ENCODE measurements at regions not wholly inside any gene's neighbourhood (a gene's known extent, or its start where the extent isn't known, plus 50 kb on each side); places are given as distances from the start of the nearest gene placed in this dataset.

DNA sequence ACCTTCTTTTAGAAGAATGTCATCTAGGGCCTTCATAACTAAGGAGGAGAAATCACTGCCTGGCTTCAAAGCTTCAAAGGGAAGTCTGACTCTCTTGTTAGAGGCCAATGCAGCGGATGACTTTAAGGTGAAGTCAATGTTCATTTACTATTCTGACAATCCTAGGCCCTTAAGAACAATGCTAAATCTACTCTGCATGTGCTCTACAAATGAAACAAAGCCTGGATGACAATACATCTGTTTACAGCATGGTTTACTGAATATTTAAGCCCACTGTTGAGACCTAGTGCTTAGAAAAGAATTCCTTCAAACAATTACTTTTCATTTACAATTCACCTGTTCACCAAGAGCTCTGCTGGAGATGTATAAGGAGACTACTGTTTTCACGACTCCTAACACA is 160.4 kb upstream of the EPHA3 start:
- Histone ChIP-seq H3K9ac (ENCODE audit: low read length in 3 of 3) (no peak overlapping the region), H3K9me3 (ENCODE audit: control insufficient read depth in 2 of 3, insufficient read depth in 1 of 3, low read length in 3 of 3) (no peaks in the 10 kb centered on the region), H3K27me3 (ENCODE audit: control insufficient read depth, insufficient read depth, low read length) (no peaks in the 10 kb centered on the region), H3K4me1 (ENCODE audit: control insufficient read depth in 2 of 3, insufficient read depth in 2 of 3, low read depth in 1 of 3, low read length in 3 of 3) (no peaks in the 10 kb centered on the region), H3K27ac (ENCODE audit: low read depth in 2 of 2, low read length in 2 of 2) (no peak overlapping the region), H3K4me3 (ENCODE audit: low read length in 3 of 3) (no peak overlapping the region), H3K36me3 (ENCODE audit: control insufficient read depth in 2 of 3, insufficient read depth in 3 of 3, low read length in 3 of 3) (no peaks in the 10 kb centered on the region)
- TF ChIP-seq, protein P1, sequence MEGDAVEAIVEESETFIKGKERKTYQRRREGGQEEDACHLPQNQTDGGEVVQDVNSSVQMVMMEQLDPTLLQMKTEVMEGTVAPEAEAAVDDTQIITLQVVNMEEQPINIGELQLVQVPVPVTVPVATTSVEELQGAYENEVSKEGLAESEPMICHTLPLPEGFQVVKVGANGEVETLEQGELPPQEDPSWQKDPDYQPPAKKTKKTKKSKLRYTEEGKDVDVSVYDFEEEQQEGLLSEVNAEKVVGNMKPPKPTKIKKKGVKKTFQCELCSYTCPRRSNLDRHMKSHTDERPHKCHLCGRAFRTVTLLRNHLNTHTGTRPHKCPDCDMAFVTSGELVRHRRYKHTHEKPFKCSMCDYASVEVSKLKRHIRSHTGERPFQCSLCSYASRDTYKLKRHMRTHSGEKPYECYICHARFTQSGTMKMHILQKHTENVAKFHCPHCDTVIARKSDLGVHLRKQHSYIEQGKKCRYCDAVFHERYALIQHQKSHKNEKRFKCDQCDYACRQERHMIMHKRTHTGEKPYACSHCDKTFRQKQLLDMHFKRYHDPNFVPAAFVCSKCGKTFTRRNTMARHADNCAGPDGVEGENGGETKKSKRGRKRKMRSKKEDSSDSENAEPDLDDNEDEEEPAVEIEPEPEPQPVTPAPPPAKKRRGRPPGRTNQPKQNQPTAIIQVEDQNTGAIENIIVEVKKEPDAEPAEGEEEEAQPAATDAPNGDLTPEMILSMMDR (IDR thresholded peaks at IDR 0.05; ENCODE audit: borderline replicate concordance, extremely low read depth, insufficient read depth) = no peak
- no peak for FAIRE-seq
- no peak for DNase-seq
- intact Hi-C loops (cut with DNase I) = no loop called here

DNA sequence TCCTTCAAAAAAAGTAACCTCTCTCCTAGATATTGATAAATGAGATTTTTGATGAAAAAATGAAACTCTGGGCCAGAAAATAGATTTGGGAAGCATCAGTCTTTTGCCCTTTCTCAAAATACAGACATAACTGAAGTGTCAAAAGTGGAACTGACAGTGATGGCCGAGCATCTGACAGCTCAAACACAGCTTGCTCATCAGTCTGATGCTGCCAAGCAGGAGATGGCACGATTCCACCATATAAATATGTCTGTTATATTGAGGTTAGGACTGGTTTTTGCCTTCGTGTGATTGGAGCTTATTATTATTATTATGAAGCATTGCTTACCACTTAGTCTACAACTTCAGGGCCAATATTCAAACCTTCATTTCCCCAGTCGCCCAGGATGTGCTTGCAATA is 152.6 kb upstream of the EPHA3 start:
- Histone ChIP-seq H3K4me1 (ENCODE audit: control insufficient read depth in 2 of 3, insufficient read depth in 2 of 3, low read depth in 1 of 3, low read length in 3 of 3) (no peaks in the 10 kb centered on the region), H3K9me3 (ENCODE audit: control insufficient read depth in 2 of 3, insufficient read depth in 1 of 3, low read length in 3 of 3) (no peaks in the 10 kb centered on the region), H3K27me3 (ENCODE audit: control insufficient read depth, insufficient read depth, low read length) (no peaks in the 10 kb centered on the region), H3K27ac (ENCODE audit: low read depth in 2 of 2, low read length in 2 of 2) (no peak overlapping the region), H3K36me3 (ENCODE audit: control insufficient read depth in 2 of 3, insufficient read depth in 3 of 3, low read length in 3 of 3) (no peaks in the 10 kb centered on the region), H3K4me3 (ENCODE audit: low read length in 3 of 3) (no peak overlapping the region), H3K9ac (ENCODE audit: low read length in 3 of 3) (no peak overlapping the region)
- FAIRE-seq (no peak), DNase-seq (no peak)
- TF ChIP-seq, protein P1 (IDR thresholded peaks at IDR 0.05; ENCODE audit: borderline replicate concordance, extremely low read depth, insufficient read depth) = no peak
- intact Hi-C loops (cut with DNase I) = no loop called here

DNA sequence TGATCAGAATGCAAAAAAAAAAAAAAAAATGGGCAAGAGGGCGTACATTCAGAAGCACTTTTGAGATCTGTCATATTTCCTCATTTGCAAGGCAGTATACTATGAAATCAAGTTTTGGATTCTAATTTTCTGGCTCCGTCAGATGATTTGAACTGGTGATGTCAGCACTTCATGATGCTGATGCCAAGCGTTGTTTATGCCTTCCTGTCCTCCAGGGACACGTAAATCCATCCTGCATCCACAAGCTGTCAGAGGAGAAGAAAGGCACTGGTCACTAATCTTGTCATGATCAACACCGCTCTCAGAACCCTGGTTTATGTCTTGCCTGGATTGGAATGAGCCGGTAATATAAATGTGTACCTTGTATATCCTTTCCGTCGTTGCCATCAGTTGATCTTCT is 152.1 kb upstream of the EPHA3 start:
- DNase-seq (no peak), FAIRE-seq (no peak)
- intact Hi-C loops (cut with DNase I) = no loop called here
- no peak overlapping the region for H3K4me3 ChIP-seq (ENCODE audit: low read length in 3 of 3)
- no peak overlapping the region for H3K27ac ChIP-seq (ENCODE audit: low read depth in 2 of 2, low read length in 2 of 2)
- H3K4me1 ChIP-seq (ENCODE audit: control insufficient read depth in 2 of 3, insufficient read depth in 2 of 3, low read depth in 1 of 3, low read length in 3 of 3) = no peaks in the 10 kb centered on the region
- H3K27me3 ChIP-seq (ENCODE audit: control insufficient read depth, insufficient read depth, low read length) = no peaks in the 10 kb centered on the region
- H3K9me3 ChIP-seq (ENCODE audit: control insufficient read depth in 2 of 3, insufficient read depth in 1 of 3, low read length in 3 of 3) = no peaks in the 10 kb centered on the region
- TF ChIP-seq, protein P1 (IDR thresholded peaks at IDR 0.05; ENCODE audit: borderline replicate concordance, extremely low read depth, insufficient read depth) = no peak
- no peak overlapping the region for H3K9ac ChIP-seq (ENCODE audit: low read length in 3 of 3)
- H3K36me3 ChIP-seq (ENCODE audit: control insufficient read depth in 2 of 3, insufficient read depth in 3 of 3, low read length in 3 of 3) = no peaks in the 10 kb centered on the region

DNA sequence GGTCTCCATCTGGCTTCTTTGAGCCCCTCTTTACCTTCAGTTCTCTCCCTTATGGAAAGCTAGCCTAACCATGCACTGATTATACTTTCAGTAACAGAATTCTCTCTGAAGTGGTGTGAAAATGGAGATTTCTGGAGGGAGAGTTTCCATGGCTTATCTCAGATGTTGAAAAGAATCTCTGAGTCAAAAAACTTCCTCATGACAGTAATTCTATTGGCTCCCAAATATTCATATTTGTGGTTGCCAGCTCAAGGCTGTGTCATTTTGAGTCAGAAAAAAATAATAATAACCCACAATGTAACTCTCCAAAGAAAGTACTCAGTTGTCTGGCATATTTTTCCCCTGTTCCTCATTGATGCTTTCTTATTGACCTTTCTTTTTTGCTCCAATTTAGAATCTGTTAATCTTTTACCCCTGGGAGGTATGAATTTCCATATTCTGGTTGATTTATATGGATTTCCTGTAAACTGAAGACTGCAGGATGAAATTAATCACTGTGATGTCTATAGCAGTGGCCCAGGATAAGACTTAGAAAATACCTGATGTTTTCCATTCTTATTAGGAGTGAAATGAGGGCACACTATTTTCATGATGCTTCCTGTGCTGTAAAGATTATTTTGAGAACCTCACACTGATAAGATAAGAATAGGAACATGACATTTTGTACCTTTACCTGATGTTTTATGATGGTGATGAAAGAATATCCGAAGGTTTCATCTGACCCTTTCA is 149.5 kb upstream of the EPHA3 start:
- H3K27me3 ChIP-seq (ENCODE audit: control insufficient read depth, insufficient read depth, low read length) = no peaks in the 10 kb centered on the region
- DNase-seq (no peak), FAIRE-seq (no peak)
- TF ChIP-seq, protein P1 (IDR thresholded peaks at IDR 0.05; ENCODE audit: borderline replicate concordance, extremely low read depth, insufficient read depth) = no peak
- H3K9ac ChIP-seq (ENCODE audit: low read length in 3 of 3) = no peak overlapping the region
- no peaks in the 10 kb centered on the region for H3K4me1 ChIP-seq (ENCODE audit: control insufficient read depth in 2 of 3, insufficient read depth in 2 of 3, low read depth in 1 of 3, low read length in 3 of 3)
- no peak overlapping the region for H3K4me3 ChIP-seq (ENCODE audit: low read length in 3 of 3)
- intact Hi-C loops (cut with DNase I) = no loop called here
- no peaks in the 10 kb centered on the region for H3K36me3 ChIP-seq (ENCODE audit: control insufficient read depth in 2 of 3, insufficient read depth in 3 of 3, low read length in 3 of 3)
- H3K9me3 ChIP-seq (ENCODE audit: control insufficient read depth in 2 of 3, insufficient read depth in 1 of 3, low read length in 3 of 3) = no peaks in the 10 kb centered on the region
- no peak overlapping the region for H3K27ac ChIP-seq (ENCODE audit: low read depth in 2 of 2, low read length in 2 of 2)
